ENCODE measurements at regions not wholly inside any gene's neighbourhood (a gene's known extent, or its start where the extent isn't known, plus 50 kb on each side); places are given as distances from the start of the nearest gene placed in this dataset.

DNA sequence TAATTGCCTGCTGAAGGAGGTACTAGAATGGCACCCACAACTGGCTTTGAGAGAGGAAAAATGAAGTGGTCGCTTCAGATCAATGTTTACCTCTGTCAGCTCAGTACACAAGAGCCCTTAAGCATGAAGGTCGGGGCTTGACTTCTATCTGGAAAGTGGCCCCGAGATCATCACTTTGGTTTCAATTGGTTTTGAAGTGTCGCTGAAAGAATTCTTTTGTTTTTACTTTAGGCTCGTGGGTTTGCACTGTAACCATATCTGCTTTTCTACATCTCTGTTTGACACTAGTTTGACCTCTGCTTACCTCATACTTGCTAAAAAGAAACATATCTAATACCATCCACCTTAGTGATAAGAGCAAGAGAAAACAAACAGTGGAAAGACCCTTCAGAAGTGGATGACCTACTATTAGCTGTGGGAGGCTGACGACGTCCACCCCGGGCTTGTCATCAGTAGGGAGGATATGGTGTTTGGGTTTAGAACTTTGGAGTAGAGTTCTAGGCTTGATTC lies 361.8 kb downstream of the GATA3 start (continued):
- TF ChIP-seq, protein P1, sequence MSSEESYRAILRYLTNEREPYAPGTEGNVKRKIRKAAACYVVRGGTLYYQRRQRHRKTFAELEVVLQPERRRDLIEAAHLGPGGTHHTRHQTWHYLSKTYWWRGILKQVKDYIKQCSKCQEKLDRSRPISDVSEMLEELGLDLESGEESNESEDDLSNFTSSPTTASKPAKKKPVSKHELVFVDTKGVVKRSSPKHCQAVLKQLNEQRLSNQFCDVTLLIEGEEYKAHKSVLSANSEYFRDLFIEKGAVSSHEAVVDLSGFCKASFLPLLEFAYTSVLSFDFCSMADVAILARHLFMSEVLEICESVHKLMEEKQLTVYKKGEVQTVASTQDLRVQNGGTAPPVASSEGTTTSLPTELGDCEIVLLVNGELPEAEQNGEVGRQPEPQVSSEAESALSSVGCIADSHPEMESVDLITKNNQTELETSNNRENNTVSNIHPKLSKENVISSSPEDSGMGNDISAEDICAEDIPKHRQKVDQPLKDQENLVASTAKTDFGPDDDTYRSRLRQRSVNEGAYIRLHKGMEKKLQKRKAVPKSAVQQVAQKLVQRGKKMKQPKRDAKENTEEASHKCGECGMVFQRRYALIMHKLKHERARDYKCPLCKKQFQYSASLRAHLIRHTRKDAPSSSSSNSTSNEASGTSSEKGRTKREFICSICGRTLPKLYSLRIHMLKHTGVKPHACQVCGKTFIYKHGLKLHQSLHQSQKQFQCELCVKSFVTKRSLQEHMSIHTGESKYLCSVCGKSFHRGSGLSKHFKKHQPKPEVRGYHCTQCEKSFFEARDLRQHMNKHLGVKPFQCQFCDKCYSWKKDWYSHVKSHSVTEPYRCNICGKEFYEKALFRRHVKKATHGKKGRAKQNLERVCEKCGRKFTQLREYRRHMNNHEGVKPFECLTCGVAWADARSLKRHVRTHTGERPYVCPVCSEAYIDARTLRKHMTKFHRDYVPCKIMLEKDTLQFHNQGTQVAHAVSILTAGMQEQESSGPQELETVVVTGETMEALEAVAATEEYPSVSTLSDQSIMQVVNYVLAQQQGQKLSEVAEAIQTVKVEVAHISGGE (CRISPR knock-in tag; IDR thresholded peaks at IDR 0.05) = no peak
- no peak for TF ChIP-seq SKIL (IDR thresholded peaks at IDR 0.05; ENCODE audit: low read depth, poor library complexity, severe bottlenecking)
- TF ChIP-seq JUNB (IDR thresholded peaks at IDR 0.05) = peak; percentile 50
- no peak for TF ChIP-seq KDM1A (IDR thresholded peaks at IDR 0.05; ENCODE audit: borderline replicate concordance)
- TF ChIP-seq DPF2 (IDR thresholded peaks at IDR 0.05) = no peak
- TF ChIP-seq ZNF274 (IDR thresholded peaks at IDR 0.05; ENCODE audit: insufficient read depth, insufficient read length) = no peak
- TF ChIP-seq CBFB (IDR thresholded peaks at IDR 0.05; ENCODE audit: low read depth) = 0 out of 2 replicates have a peak, but pooled peaks have one; percentile 23
- no peak for TF ChIP-seq HDAC6 (IDR thresholded peaks at IDR 0.05; ENCODE audit: unreplicated experiment)
- TF ChIP-seq RAD51 (IDR thresholded peaks at IDR 0.05) = no peak
- TF ChIP-seq ATF7 (IDR thresholded peaks at IDR 0.05; ENCODE audit: low read depth) = 0 out of 2 replicates have a peak, but pooled peaks have one; percentile 20
- no peak for TF ChIP-seq MYC (IDR thresholded peaks at IDR 0.05; ENCODE audit: insufficient read depth, insufficient read length, insufficient replicate concordance, low read length, severe bottlenecking)
- no peak for TF ChIP-seq POLR2AphosphoS2 (IDR thresholded peaks at IDR 0.05; ENCODE audit: low read depth, low read length)
- TF ChIP-seq LARP7 (IDR thresholded peaks at IDR 0.05) = no peak
- peak; percentile 73; the same call in 1 of the 2 replicates for TF ChIP-seq FOXM1 (IDR thresholded peaks at IDR 0.05; ENCODE audit: low read depth, low read length)
- TF ChIP-seq SMAD5 (IDR thresholded peaks at IDR 0.05; ENCODE audit: low read depth) = no peak
- TF ChIP-seq NFYB (IDR thresholded peaks at IDR 0.05; ENCODE audit: insufficient read depth, low read depth, low read length) = no peak
- no peak for TF ChIP-seq SREBF1 (IDR thresholded peaks at IDR 0.05; ENCODE audit: low read length)
- peak; percentile 10 to 48; a peak in 1 of 4 replicates for TF ChIP-seq EP300 (IDR thresholded peaks at IDR 0.05; ENCODE audit: borderline replicate concordance in 1 of 2, control insufficient read depth in 1 of 2, low read depth in 2 of 2, low read length in 2 of 2)
- TF ChIP-seq CHD1 (IDR thresholded peaks at IDR 0.05; ENCODE audit: low read depth, low read length) = no peak
- no peak for TF ChIP-seq SRF (IDR thresholded peaks at IDR 0.05; ENCODE audit: low read depth in 2 of 2, low read length in 2 of 2)
- no peak for TF ChIP-seq ZSCAN29 (IDR thresholded peaks at IDR 0.05)
- no peak for TF ChIP-seq SREBF2 (IDR thresholded peaks at IDR 0.05; ENCODE audit: low read length)
- TF ChIP-seq CHD2 (IDR thresholded peaks at IDR 0.05; ENCODE audit: borderline replicate concordance, low read depth, low read length) = no peak
- TF ChIP-seq CHD4 (IDR thresholded peaks at IDR 0.05) = no peak
- no peak for TF ChIP-seq CTCF (IDR thresholded peaks at IDR 0.05 in 2 of 3, conservative IDR thresholded peaks at IDR 0.05 in 1 of 3; ENCODE audit: control insufficient read depth in 2 of 3, extremely low read depth in 1 of 3, insufficient read depth in 1 of 3, low read depth in 3 of 3, low read length in 3 of 3)
- no peak for TF ChIP-seq KAT2A (conservative IDR thresholded peaks at IDR 0.05; ENCODE audit: control insufficient read depth, low read depth, low read length)
- no peak for TF ChIP-seq NBN (IDR thresholded peaks at IDR 0.05)
